SK-N-MC (cell line): ENCODE measurements at regions not wholly inside any gene's neighbourhood (a gene's known extent, or its start where the extent isn't known, plus 50 kb on each side); places are given as distances from the start of the nearest gene placed in this dataset.

Experiments
- DNase-seq: peaks from one replicate; pipeline ENCODE4 v3.0.0-alpha.2; 2011; ENCODE audit warnings: low read depth, low spot score
- H3K27ac ChIP-seq: fragments of 200-600 bp; sonication (generic); 2 replicates; pipeline ENCODE4 v1.5.1; 2016; ENCODE audit warnings: mixed run types
- H3K36me3 ChIP-seq: fragments of 200-600 bp; sonication (generic); 2 replicates; pipeline ENCODE4 v1.6.1; 2017; ENCODE audit warnings: antibody characterized with exemption, low read length, mixed read lengths; ENCODE audit not compliant: insufficient read depth
- H3K4me3 ChIP-seq: fragments of 200-600 bp; sonication (generic); 2 replicates; pipeline ENCODE4 v1.5.1; 2016
- H3K9ac ChIP-seq: fragments of 200-600 bp; sonication (generic); 2 replicates; pipeline ENCODE4 v1.8.0; 2017; ENCODE audit warnings: mixed run types, mixed read lengths; ENCODE audit not compliant: insufficient read length
- H3K9me3 ChIP-seq: fragments of 200-600 bp; sonication (generic); 2 replicates; pipeline ENCODE4 v1.6.1; 2017; ENCODE audit warnings: low read depth, mild to moderate bottlenecking, antibody characterized with exemption, low read length, moderate library complexity, mixed read lengths
- EZH2 ChIP-seq: fragments of 200-600 bp; sonication (generic); IDR thresholded peaks from one replicate; pipeline ENCODE4 v1.6.1; 2017; ENCODE audit warnings: antibody characterized with exemption
- FOXP2 ChIP-seq: optimal IDR thresholded peaks from 2 replicates; pipeline ENCODE3; 2011; ENCODE audit warnings: mild to moderate bottlenecking, moderate library complexity; ENCODE audit not compliant: insufficient read depth; ENCODE audit errors: extremely low read length, control extremely low read depth
- POLR2AphosphoS5 ChIP-seq: IDR thresholded peaks from 2 replicates; pipeline ENCODE4 v1.6.1; 2012; ENCODE audit warnings: mild to moderate bottlenecking, low read depth, low read length, borderline replicate concordance

DNA sequence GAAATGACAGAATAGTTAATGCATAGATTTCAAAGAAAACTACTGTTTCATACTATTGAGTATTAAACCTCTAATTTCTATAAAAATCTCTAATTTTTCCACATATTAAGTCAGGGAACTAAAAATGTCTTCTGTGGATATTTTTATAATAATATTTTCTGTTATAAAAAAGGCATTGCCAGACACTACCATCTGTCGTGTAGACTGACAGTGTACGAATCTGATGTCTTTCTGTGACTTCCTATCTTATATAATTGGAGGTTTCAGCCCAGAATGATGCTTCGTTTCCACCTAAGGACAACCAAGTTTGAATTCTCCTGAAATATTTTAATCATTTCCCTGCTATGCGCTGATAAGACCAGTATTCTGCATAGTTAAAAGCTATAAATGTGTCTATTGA, 456.6 kb upstream of the ARRDC3 start:
- H3K4me3 ChIP-seq = no peak overlapping the region
- no peaks in the 10 kb centered on the region for H3K36me3 ChIP-seq
- TF ChIP-seq FOXP2 = no peak
- TF ChIP-seq POLR2AphosphoS5 = no peak
- TF ChIP-seq EZH2 = no peak
- no peak overlapping the region for H3K27ac ChIP-seq
- H3K9me3 ChIP-seq = no peaks in the 10 kb centered on the region
- DNase-seq = no peak
- H3K9ac ChIP-seq = no peak overlapping the region

DNA sequence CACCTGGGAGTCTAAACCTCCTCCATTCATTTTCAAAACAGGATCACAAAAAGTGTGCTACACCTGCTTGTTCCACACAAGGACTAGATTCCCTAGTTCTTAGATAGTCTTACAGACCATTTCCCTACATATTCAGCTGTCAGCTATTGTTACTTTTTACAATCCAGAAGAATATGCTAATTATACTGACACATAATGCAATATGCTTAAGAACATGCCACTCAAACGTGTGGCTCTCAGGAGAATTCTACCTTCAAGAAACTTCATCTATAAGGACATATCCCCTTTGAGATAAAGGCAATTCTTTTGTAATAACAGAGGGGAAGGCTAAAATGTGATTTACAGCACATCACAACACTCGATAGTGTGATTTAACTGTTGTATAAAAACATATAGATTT, 456.1 kb upstream of the ARRDC3 start:
- Histone ChIP-seq H3K27ac (no peak overlapping the region), H3K9me3 (no peaks in the 10 kb centered on the region), H3K4me3 (no peak overlapping the region), H3K36me3 (no peaks in the 10 kb centered on the region), H3K9ac (no peak overlapping the region)
- TF ChIP-seq FOXP2 (no peak), EZH2 (no peak), POLR2AphosphoS5 (no peak)
- no peak for DNase-seq

DNA sequence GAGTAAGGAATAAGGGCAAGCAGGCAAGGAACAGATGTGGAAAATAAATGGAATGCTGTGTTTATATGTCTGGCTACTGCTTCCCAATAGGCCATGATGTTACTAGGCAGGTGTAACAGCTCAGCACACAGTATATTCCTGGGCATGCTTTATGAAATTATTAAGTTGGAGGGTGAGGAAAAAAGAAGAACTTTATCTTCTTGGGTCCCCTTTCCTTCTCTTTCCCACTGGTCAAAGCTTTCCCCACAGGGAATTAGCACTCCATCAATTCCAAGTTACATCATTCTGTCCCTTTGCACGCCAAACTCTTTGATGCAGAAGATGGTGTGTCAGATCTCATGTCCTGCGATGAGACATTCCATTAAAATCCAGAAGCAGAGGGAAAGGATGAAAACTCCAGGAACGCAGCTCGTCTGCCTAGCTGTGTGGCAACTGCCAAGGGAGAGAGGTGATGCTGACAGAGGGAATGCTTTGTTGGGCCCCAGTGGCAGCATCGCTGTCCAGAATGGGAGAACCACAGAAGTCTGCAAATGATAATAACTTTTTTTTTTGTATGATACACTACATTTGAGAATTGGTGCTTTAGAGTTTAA, 447.3 kb upstream of the ARRDC3 start:
- no peak for DNase-seq
- Histone ChIP-seq H3K9me3 (no peaks in the 10 kb centered on the region), H3K27ac (no peak overlapping the region), H3K36me3 (no peaks in the 10 kb centered on the region), H3K4me3 (no peak overlapping the region), H3K9ac (no peak overlapping the region)
- TF ChIP-seq POLR2AphosphoS5 (no peak), EZH2 (no peak), FOXP2 (no peak)

DNA sequence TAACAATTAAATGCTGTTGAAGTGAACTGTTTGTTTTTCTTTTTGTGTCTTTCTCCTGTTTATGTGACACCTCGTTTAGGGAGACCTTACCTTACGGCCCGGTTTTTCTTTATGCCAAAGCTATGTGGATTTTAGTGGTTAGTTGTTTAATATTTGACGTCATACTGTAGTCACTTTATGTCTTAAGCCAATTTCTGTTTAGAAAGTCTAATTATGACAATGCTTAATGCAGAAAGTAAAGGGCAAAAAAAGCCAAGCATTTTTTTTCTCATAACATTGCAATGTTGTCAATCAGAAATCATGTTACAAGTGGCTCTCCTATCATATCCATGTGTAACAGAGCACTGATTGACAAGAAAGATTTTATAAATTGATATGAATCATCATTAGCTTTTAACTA, 442.5 kb upstream of the ARRDC3 start:
- Histone ChIP-seq H3K27ac (no peak overlapping the region), H3K4me3 (no peak overlapping the region), H3K9me3 (no peaks in the 10 kb centered on the region), H3K36me3 (no peaks in the 10 kb centered on the region), H3K9ac (no peak overlapping the region)
- no peak for TF ChIP-seq FOXP2
- no peak for TF ChIP-seq POLR2AphosphoS5
- no peak for TF ChIP-seq EZH2
- DNase-seq = no peak

- TF ChIP-seq POLR2AphosphoS5 (no peak), FOXP2 (no peak), EZH2 (no peak)
- Histone ChIP-seq H3K27ac (no peak overlapping the region), H3K9ac (no peak overlapping the region), H3K36me3 (no peaks in the 10 kb centered on the region), H3K4me3 (no peak overlapping the region), H3K9me3 (no peaks in the 10 kb centered on the region)
- DNase-seq = no peak
Measured at GRCh38 chr5:91824406-91824805, 441.3 kb upstream of the ARRDC3 start.

GRCh38 chr5:91820874-91821273, 437.8 kb upstream of the ARRDC3 start:
- no peak overlapping the region for H3K9ac ChIP-seq
- H3K36me3 ChIP-seq = no peaks in the 10 kb centered on the region
- no peaks in the 10 kb centered on the region for H3K9me3 ChIP-seq
- no peak overlapping the region for H3K4me3 ChIP-seq
- DNase-seq = no peak
- no peak overlapping the region for H3K27ac ChIP-seq
- TF ChIP-seq EZH2 (no peak), POLR2AphosphoS5 (no peak), FOXP2 (no peak)

GRCh38 chr5:91816681-91817080, 433.6 kb upstream of the ARRDC3 start:
- Histone ChIP-seq H3K27ac (no peak overlapping the region), H3K9ac (no peak overlapping the region), H3K36me3 (no peaks in the 10 kb centered on the region), H3K4me3 (no peak overlapping the region), H3K9me3 (no peaks in the 10 kb centered on the region)
- DNase-seq = no peak
- TF ChIP-seq FOXP2 = no peak
- no peak for TF ChIP-seq EZH2
- TF ChIP-seq POLR2AphosphoS5 = no peak

DNA sequence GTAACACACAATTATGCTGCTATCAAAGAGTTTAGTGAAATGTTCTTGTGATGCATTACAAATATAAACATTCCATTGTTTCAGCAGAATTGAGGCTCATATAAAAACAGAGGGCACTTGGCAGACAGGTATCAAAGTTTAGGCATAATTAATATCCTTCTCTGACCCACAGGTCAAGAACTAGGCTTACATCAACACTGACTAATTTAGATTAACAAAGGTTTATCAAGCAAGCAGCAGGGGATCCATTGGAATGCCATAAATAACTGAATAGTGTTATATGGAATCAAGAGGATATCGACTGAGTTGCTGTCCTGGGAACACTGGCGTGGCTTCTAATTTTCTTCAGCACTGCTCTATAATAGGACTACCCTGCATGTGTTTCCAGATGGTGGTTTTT, 414.5 kb upstream of the ARRDC3 start:
- DNase-seq = no peak
- Histone ChIP-seq H3K27ac (no peak overlapping the region), H3K4me3 (no peak overlapping the region), H3K9me3 (peaks cover 3% of the 10 kb centered on the region; the same call in 1 of the 2 replicates), H3K36me3 (no peaks in the 10 kb centered on the region), H3K9ac (no peak overlapping the region)
- TF ChIP-seq EZH2 (no peak), POLR2AphosphoS5 (no peak), FOXP2 (no peak)

DNA sequence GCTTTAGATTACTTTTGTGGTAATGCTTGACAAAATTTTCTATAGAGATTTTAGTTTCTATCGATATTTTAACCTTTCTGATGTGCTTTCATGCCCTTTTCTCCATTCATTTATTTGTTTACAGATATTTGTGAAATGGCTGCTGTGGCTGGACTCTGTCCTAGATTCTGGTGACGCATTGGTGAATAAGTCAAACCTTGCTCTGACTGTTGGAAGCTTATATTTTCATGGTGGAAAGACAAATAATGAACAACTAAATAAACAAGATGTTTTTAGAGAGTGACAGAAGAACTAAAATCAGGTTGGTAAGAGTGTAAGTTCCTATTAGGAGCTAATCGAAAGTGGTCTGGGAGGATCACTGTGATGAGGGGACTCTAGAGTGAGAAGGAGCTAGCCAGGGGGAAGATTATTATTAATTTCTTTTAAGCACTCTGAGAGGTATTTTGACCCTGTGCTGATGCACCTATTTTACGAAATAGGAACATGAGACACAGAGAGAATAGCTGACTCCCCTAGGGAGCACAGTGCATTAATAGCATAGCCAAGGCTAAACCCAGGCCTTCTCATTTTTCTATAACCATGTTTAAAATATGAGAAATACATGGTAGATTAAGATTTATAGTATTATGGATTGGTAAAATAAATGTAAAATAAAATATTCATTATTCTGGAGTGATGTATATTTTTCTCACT, 411.9 kb upstream of the ARRDC3 start:
- H3K36me3 ChIP-seq = no peaks in the 10 kb centered on the region
- H3K9me3 ChIP-seq = no peaks in the 10 kb centered on the region
- no peak overlapping the region for H3K9ac ChIP-seq
- no peak for TF ChIP-seq FOXP2
- no peak for TF ChIP-seq POLR2AphosphoS5
- no peak for TF ChIP-seq EZH2
- no peak overlapping the region for H3K27ac ChIP-seq
- no peak for DNase-seq
- H3K4me3 ChIP-seq = no peak overlapping the region
